OCI-LY1 (cell line): ENCODE measurements at regions not wholly inside any gene's neighbourhood (a gene's known extent, or its start where the extent isn't known, plus 50 kb on each side); places are given as distances from the start of the nearest gene placed in this dataset.

Experiments used
- CTCF ChIP-seq: fragments of 200-600 bp; sonication (generic), shearing (Covaris generic); IDR thresholded peaks from 2 replicates; pipeline ENCODE4 v1.5.1; 2017; ENCODE audit warnings: mild to moderate bottlenecking, antibody characterized with exemption, low read length, moderate library complexity, mixed read lengths
- EZH2 ChIP-seq: fragments of 200-600 bp; sonication (generic), shearing (Covaris generic); IDR thresholded peaks from 2 replicates; pipeline ENCODE4 v1.8.0; 2017; ENCODE audit warnings: borderline replicate concordance, mixed run types, mild to moderate bottlenecking, antibody characterized with exemption, low read length, moderate library complexity, mixed read lengths

DNA sequence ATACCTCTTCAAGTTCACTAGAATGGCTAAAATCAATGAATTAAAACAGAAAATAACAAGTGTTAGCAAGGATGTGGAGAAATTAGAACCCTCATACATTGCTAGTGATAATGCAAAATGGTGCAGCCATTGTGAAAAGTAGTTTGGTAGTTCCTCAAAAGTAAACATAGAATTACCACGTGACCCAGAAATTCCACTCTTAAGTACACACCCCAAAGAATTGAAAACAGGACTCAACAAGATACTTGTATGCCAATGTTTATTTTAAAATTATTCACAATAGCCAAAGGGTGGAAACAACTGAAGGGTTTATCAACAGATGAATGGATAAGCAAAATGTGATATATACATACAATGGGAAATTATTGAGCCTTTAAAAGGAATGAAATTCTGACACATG, 70.3 kb downstream of the BARX1 start:
- TF ChIP-seq CTCF = no peak
- TF ChIP-seq EZH2 = no peak
